Hypothalamus (tissue), 51 donors: ENCODE measurements at regions not wholly inside any gene's neighbourhood (a gene's known extent, or its start where the extent isn't known, plus 50 kb on each side); places are given as distances from the start of the nearest gene placed in this dataset.

Experiments
- DNase-seq, 51 donors: peaks; one replicate each; lab custom pipeline; 2025; lab: John Stamatoyannopoulos, UW

- DNase-seq = no peak
Observed at GRCh38 chr1:112312315-112312714, 83.7 kb upstream of the CTTNBP2NL start.

GRCh38 chr1:112312879-112313278 is 83.1 kb upstream of the CTTNBP2NL start:
- DNase-seq = no peak

- peak in 1 of 51 donors; percentile 4 for DNase-seq
Observed at GRCh38 chr1:112316254-112316913, 79.6 kb upstream of the CTTNBP2NL start.

- peak in 1 of 51 donors; percentile 30 for DNase-seq
Observed at GRCh38 chr1:112317140-112317539, 78.9 kb upstream of the CTTNBP2NL start.

- no peak for DNase-seq
Observed at GRCh38 chr1:112317611-112318062, 78.4 kb upstream of the CTTNBP2NL start.

GRCh38 chr1:112318263-112318662 is 77.8 kb upstream of the CTTNBP2NL start:
- no peak for DNase-seq

GRCh38 chr1:112318698-112319370 is 77.2 kb upstream of the CTTNBP2NL start:
- no peak for DNase-seq

GRCh38 chr1:112319371-112320040 is 76.5 kb upstream of the CTTNBP2NL start:
- no peak for DNase-seq

GRCh38 chr1:112320058-112320457 is 76.0 kb upstream of the CTTNBP2NL start:
- no peak for DNase-seq

GRCh38 chr1:112322018-112322417 is 74.0 kb upstream of the CTTNBP2NL start:
- DNase-seq = no peak

- DNase-seq = no peak
Observed at GRCh38 chr1:112322983-112323678, 72.9 kb upstream of the CTTNBP2NL start.

GRCh38 chr1:112325504-112325903 is 70.5 kb upstream of the CTTNBP2NL start:
- DNase-seq = peak in 10 of 51 donors; percentile 3 to 46 (median 12)

GRCh38 chr1:112328600-112328999 is 67.4 kb upstream of the CTTNBP2NL start:
- DNase-seq = no peak

GRCh38 chr1:112332176-112333150 is 63.6 kb upstream of the CTTNBP2NL start:
- no peak for DNase-seq

GRCh38 chr1:112335351-112335750 is 60.7 kb upstream of the CTTNBP2NL start:
- DNase-seq = no peak

- DNase-seq = peak in 10 of 51 donors; percentile 5 to 35 (median 14)
Observed at GRCh38 chr1:112337028-112337531, 58.9 kb upstream of the CTTNBP2NL start.

- no peak for DNase-seq
Observed at GRCh38 chr1:112341986-112342385, 54.0 kb upstream of the CTTNBP2NL start.

- DNase-seq = no peak
Observed at GRCh38 chr1:112342558-112342957, 53.5 kb upstream of the CTTNBP2NL start.

GRCh38 chr1:112344754-112345423 is 51.1 kb upstream of the CTTNBP2NL start:
- no peak for DNase-seq
